Erythroblast (primary cell): ENCODE measurements at regions not wholly inside any gene's neighbourhood (a gene's known extent, or its start where the extent isn't known, plus 50 kb on each side); places are given as distances from the start of the nearest gene placed in this dataset.

ENCODE experiments used
- DNase-seq, 2 experiments: peaks; one replicate each; lab custom pipeline; 2025; lab: John Stamatoyannopoulos, UW
- GATA1 ChIP-seq: IDR thresholded peaks from 2 replicates; pipeline ENCODE4 v1.6.1; 2011; ENCODE audit warnings: low read depth, mild to moderate bottlenecking, control low read depth, low read length, moderate library complexity
- POLR2A ChIP-seq: IDR thresholded peaks from 2 replicates; pipeline ENCODE4 v1.6.1; 2011; ENCODE audit warnings: mild to moderate bottlenecking, low read length

DNA sequence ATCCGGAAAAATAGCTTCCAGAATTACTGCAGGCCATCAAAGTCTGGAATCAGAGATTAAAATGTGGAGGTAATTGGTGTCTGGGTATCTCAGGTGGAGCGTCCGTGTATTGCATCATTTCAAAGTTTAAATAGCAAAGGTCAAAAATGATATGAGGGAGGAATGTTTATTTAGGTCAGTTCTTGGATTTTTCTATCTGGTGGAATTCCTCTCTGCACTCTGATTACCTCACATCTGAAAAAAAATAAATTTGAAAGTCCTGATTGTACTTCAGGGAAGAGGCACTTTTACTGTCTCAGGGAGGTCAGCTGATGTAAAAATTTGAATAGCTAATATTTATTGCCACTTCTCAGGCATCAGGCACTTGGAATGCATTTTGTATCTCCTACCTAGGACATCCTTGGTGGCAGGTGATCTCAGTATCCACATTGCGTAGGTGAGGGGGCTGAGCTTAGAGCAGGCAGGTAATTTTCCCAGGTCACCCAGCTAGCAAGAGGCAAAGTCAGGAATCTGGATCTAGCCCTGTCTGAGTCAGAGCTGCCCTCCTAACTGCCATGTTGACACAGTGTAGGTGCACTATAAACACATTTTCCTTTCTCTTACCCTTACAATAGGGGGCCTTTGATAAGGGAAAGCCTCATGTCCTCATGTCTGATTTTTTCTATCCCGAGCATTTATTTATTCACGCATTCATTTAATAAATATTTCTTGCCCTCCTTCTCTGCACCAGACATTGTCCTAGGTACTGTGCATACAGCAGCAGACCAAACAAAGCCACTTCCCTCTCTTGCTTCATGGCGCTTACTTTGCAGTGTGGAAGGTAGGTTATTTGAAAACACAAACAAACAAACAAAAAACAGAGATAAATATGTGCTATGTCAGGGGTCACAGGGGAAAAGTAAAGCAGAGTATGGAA, 454.3 kb downstream of the HAPSTR1 start:
- no peak for DNase-seq
- TF ChIP-seq POLR2A, result no peak
- no peak for TF ChIP-seq GATA1

GRCh38 chr16:9546438-9546786, 455.0 kb downstream of the HAPSTR1 start:
- TF ChIP-seq POLR2A, result no peak
- TF ChIP-seq GATA1, result no peak
- no peak for DNase-seq

DNA sequence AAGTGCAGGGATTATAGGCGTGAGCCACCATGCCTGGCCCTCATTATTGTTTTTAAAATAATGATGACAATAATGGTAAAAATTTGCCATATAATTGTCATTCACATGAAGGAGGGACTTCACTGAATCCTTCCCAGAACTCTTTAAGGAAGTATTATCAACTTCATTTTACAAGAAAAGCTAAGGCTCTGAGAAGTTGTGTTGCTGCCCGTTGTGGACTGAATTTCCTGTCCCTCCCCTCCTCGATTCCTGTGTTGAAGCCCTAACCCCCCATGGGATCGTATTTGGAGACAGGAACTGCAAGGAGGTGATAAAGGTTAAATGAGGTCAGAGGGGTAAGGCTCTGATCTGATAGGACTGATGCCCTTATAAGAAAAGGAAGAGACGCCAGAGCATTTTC, 458.0 kb downstream of the HAPSTR1 start:
- DNase-seq, result no peak
- TF ChIP-seq POLR2A (no peak), GATA1 (no peak)

DNA sequence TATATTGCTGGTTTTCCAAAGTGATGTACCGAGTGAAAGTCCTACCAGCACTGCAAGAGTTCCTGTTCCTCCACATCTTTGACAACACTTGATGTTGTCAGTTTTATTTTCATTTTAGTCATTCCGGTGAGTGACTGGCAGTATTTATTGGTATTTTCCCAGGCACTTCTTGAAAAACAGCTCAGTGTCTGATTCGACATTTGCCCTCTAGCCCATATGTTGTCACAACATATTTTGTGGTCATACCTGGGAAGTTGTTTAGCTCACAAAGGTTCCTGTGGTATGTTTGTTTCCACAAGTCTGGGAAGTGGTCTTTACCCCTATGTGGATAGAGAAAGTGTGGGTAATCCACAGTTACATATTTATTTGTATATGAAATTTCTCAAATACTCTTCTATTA, 463.6 kb downstream of the HAPSTR1 start:
- no peak for DNase-seq
- no peak for TF ChIP-seq GATA1
- no peak for TF ChIP-seq POLR2A

DNA sequence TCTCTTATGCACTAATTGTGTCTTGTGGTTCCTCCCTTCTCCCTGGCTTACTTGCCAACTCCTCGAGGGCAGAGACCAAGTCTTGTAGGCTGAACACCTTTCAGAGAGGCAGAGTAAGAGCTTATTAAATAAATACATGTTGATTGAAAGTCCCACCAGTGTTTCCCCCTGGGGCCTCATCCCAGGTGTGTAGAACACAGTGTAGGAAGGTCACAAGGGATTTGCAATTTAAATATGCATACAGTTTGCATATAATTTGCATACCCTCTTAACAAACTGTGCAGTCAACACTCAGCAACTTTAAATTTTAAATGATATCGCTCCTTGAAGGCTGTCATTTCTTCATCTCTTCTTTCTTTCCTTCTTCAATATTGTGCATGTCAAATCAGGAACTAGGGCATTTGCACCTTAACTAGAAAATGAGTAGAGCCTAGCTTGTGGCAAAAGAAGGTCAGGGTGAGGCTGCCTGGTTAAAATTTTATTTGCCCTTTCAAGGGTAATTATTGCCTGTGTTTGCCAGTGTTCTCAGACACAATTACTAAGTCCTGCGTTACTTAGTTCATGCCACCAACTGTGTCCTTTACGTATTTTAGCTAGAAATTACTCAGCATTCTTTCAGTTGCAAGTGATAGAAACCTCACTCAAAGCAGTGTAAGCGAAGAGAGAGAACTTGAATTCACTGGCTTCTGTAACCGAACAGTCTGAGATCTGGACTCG, 465.7 kb downstream of the HAPSTR1 start:
- DNase-seq, result no peak
- TF ChIP-seq POLR2A (no peak), GATA1 (no peak)

DNA sequence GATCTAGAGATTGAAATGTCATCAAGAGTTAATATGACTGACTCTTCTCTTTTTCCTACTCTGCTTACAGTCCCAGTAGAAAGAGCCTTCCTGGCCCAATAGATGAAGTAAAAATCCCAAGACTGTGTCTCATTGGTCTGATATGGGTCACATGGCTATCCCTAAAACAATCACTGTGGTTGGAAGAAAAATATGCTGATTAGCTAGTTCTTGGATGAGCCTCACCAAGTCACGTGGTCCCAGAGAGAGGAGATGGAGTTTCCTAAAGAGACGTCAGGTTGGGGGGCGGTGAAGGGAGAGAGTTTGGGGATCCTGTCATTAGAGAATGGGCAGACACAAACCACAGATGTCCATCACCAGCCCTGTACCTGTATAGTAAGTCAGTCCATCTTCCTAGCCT, 466.3 kb downstream of the HAPSTR1 start:
- TF ChIP-seq POLR2A, result no peak
- no peak for TF ChIP-seq GATA1
- DNase-seq, result no peak

DNA sequence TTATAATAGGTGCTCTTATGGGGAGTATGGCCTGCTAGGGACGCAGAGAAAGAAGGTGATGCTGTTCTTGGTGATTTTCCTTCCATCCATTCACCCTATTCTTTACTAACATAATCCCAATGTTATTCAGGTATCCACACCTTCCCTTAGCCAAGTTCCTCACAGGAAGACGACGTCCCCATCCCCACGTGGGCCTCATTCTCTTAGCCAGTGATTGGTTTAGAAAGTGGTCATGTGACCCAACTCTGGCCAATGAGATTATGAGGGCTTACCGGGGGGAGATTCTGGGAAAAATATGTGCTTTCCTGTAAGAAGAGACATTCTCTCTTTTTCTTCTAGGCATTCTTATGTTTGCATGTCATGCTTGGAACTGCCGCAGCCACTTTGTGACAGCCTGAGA, 474.7 kb downstream of the HAPSTR1 start:
- no peak for TF ChIP-seq GATA1
- no peak for TF ChIP-seq POLR2A
- DNase-seq, result no peak

- TF ChIP-seq GATA1 (no peak), POLR2A (no peak)
- no peak for DNase-seq
Measured at GRCh38 chr16:9567666-9568065, 476.2 kb downstream of the HAPSTR1 start.

DNA sequence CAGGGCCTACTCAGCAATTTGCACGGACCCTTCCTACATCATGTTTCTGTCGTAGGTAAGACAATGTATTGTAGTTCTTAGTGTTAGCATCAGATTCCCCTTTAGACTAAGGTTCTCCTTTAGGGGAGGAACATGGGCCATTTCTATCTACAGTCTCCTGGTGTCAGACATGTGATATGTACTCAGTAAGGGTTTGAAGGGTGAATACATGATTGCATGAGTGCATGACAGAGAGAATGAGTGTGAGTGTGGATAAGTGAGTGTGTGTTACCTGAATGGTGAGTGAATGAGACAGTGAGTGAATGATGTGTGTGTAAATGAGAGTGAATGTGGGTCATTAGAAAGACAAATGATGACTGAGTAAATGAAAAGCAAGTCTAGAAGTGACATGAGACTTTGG, 476.8 kb downstream of the HAPSTR1 start:
- TF ChIP-seq POLR2A (no peak), GATA1 (no peak)
- no peak for DNase-seq

DNA sequence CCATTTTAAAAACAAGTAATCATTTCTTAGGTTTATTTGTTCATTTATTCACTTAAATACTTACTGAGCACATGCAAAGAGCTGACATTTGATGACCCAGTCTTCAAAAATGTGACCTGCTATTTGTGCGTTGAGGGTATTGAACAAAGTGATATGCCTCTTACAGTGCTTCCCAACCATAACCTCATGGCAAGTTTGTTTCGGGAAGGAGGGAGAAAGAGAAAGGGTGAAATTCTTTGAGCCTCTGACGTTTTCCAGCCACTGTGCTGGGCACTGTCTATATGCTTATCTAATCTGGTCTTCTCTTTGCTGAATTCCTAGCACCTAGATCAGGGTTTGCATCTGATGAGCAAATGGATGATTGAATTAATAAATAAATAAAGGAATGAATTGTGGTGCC, 479.1 kb downstream of the HAPSTR1 start:
- DNase-seq, result no peak
- TF ChIP-seq POLR2A (no peak), GATA1 (no peak)

DNA sequence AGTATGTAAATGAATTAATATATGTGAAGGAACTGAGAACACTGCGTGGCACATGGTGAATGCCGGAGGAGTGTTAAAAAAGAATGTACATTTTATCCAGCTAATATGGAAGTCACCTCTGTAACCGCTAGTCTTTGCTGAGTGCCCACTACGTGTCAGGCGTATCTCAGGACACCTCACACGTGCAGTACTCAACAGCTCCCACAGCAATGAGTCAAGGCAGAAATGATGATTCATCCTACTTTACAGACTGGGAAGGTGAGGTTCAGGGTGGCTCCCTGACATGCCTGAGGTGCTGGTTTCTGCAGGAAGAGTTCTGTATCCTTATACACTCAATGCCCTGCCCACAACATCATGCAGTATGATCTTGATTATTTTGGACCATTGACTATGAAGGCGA, 487.0 kb downstream of the HAPSTR1 start:
- DNase-seq, result no peak
- no peak for TF ChIP-seq GATA1
- no peak for TF ChIP-seq POLR2A

- TF ChIP-seq GATA1 (no peak), POLR2A (no peak)
Measured at GRCh38 chr16:9580025-9580424, 488.6 kb downstream of the HAPSTR1 start.

DNA sequence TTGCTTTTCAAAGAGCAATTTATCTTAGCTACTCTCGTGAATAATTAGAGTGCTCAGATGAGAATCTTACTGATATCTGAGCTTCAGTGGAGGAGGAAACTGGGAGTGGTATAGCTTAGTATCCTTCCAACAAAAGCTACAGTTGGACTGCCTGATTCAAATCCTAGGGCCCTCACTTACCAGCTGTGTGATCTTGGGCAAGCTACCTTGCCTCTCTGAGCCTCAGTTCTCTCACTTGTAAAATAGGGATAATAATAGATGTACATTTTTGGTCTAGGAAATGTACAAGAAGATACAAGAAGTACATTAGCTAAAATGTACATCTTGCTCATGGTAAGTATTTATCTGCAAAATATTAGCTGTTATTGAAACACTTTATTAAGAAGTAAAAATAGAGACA, 502.0 kb downstream of the HAPSTR1 start:
- no peak for TF ChIP-seq GATA1
- no peak for TF ChIP-seq POLR2A
- DNase-seq, result no peak

More at GRCh38 chr16:9580025-9580424, 488.6 kb downstream of the HAPSTR1 start:
- no peak for DNase-seq

DNA sequence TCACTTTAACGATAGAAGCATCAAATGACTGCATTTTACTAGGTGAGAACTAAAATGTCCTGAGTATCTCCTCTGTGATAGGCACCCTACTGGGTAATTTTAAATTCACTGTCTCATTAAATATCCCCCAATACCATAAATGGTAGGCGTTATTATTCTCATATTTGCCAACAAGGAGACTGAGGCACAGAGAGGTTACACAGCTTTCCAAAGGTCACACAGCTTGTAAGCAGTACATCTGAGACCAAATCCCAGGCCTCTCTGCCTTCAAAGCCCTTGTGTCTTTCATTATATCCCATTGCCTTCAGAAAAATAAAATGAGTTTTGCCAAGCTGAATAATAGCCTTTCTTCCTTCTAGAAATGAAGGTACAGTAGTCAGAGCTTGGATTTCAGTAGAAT, 502.6 kb downstream of the HAPSTR1 start:
- DNase-seq, result no peak

GRCh38 chr16:9594946-9595345, 503.5 kb downstream of the HAPSTR1 start:
- TF ChIP-seq POLR2A (no peak), GATA1 (no peak)
- no peak for DNase-seq

More for the DNA sequence above, 502.6 kb downstream of the HAPSTR1 start:
- TF ChIP-seq POLR2A (no peak), GATA1 (no peak)
